Psoas muscle (tissue), 7 donors: ENCODE measurements at regions not wholly inside any gene's neighbourhood (a gene's known extent, or its start where the extent isn't known, plus 50 kb on each side); places are given as distances from the start of the nearest gene placed in this dataset.

Experiments used
- ATAC-seq, 4 donors: fragments of 200-7000 bp; cut with Tn5 transposase; one replicate each; pipeline ENCODE4 v1.9.1; 2020; ENCODE audit warnings: moderate library complexity in 3 of 4, mild to moderate bottlenecking in 2 of 4
- DNase-seq, 2 donors: peaks; one replicate each; pipeline ENCODE4 v3.0.0-alpha.2; 2020
- H3K27ac ChIP-seq: fragments of 200-600 bp; one replicate; pipeline ENCODE4 v1.8.0; 2022
- H3K27me3 ChIP-seq, 3 donors: fragments of 200-600 bp in 1 of 3; one replicate each; pipeline versions ENCODE4 v1.6.1 to v1.8.0; 2013 to 2022; ENCODE audit warnings: low read length in 2 of 3, mild to moderate bottlenecking in 2 of 3, moderate library complexity in 1 of 3; ENCODE audit not compliant: insufficient read depth in 3 of 3
- H3K36me3 ChIP-seq, 2 donors: fragments of 200-600 bp in 1 of 2; one replicate each; pipeline versions ENCODE4 v1.6.1 to v1.8.0; 2013 to 2022; ENCODE audit warnings: low read depth in 1 of 2, mild to moderate bottlenecking in 1 of 2, moderate library complexity in 1 of 2; ENCODE audit not compliant: insufficient read depth in 1 of 2
- H3K4me1 ChIP-seq: fragments of 200-600 bp; one replicate; pipeline ENCODE4 v1.8.0; 2022
- H3K4me3 ChIP-seq: fragments of 200-600 bp; one replicate; pipeline ENCODE4 v1.8.0; 2022; ENCODE audit warnings: mild to moderate bottlenecking
- H3K9me3 ChIP-seq: fragments of 200-600 bp; one replicate; pipeline ENCODE4 v1.8.0; 2022
- WGBS, 3 donors: extraction: QIAGEN DNeasy Blood & Tissue Kit; methylation state at CpG; one replicate each; pipeline versions ENCODE4 v1.1.6 to v1.1.7; 2013; 5-methylcytosine and 5-hydroxymethylcytosine counted together
- intact Hi-C, 2 donors: fragments of 100-400 bp; cut with DNase I; formaldehyde crosslinking; loops; one replicate each; pipeline versions ENCODE4 v1.11.0 to v1.14.2; 2022
- TF ChIP-seq, protein P1 (sequence below): fragments of 200-600 bp; IDR thresholded peaks from one replicate; pipeline ENCODE4 v1.8.0; 2022; ENCODE audit warnings: antibody characterized with exemption
- donor health status: healthy with polysubstance abuse.
- donor health status: DM: no; HTN: no; CAD: no; lungs with moderate emphysema.
- donor health status: Bipolar disorder and iron deficiency.
- donor health status: healthy.
- donor health status: DM: yes; HTN: yes; CAD: no.
- donor health status: DM: no; HTN: no; CAD: no.
- donor health status: DM: yes; HTN: yes; CAD: no.

DNA sequence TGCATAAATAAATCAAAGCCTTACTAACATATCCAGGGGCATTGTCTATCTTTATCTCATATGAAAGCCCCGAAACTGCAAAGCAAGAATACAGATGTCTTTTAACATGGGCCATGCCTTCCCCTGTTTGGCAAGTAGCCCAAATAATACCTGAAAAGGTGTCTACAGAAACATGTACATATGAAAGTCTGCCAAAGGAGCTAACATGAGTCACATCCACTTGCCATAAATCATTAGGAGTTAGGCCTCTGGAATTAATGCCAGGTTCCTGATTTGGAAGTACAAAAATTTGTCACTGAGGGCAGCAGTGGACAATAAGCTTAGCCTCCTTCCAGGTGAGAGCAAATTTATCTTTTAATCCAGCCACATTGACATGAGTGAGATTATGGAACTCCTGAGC is 85.5 kb upstream of the PGR start:
- H3K27ac ChIP-seq: no peak overlapping the region
- H3K9me3 ChIP-seq: peaks cover 5% of the 10 kb centered on the region
- H3K4me1 ChIP-seq: no peaks in the 10 kb centered on the region
- H3K4me3 ChIP-seq: no peak overlapping the region
- DNase-seq (no peak), ATAC-seq (no peak)
- H3K36me3 ChIP-seq: no peaks in the 10 kb centered on the region
- WGBS, 3 donors: 62 to 71% (median 66%) methylated on average over 1 of the region's 1 CpG
- intact Hi-C loops: no loop called here
- TF ChIP-seq, protein P1, sequence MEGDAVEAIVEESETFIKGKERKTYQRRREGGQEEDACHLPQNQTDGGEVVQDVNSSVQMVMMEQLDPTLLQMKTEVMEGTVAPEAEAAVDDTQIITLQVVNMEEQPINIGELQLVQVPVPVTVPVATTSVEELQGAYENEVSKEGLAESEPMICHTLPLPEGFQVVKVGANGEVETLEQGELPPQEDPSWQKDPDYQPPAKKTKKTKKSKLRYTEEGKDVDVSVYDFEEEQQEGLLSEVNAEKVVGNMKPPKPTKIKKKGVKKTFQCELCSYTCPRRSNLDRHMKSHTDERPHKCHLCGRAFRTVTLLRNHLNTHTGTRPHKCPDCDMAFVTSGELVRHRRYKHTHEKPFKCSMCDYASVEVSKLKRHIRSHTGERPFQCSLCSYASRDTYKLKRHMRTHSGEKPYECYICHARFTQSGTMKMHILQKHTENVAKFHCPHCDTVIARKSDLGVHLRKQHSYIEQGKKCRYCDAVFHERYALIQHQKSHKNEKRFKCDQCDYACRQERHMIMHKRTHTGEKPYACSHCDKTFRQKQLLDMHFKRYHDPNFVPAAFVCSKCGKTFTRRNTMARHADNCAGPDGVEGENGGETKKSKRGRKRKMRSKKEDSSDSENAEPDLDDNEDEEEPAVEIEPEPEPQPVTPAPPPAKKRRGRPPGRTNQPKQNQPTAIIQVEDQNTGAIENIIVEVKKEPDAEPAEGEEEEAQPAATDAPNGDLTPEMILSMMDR: no peak
- no peaks in the 10 kb centered on the region for H3K27me3 ChIP-seq

DNA sequence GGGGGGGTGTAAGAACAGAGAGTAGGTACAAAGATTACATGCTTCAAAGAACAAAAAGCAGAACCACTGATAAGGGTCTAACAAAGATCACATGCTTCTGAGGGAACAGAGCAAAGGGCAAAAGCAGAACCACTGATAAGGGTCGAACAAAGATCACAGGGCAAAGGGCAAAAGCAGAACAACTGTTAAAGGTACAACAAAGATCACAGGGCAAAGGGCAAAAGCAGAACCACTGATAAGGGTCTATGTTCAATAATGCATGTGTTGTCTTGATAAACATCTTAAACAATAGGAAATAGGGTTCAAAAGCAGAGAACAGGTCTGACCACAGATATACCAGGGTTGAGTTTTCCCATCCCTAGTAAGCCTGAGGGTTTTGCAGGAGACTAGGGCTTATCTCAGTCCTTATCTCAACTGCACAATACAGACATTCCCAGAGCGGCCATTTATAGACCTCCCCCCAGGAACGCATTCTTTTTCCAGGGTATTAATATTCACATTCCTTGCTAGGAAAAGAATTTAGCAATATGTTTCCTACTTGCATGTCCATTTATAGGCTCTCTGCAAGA is 81.9 kb upstream of the PGR start:
- Histone ChIP-seq H3K4me1 (no peaks in the 10 kb centered on the region), H3K27me3 (no peaks in the 10 kb centered on the region), H3K27ac (no peak overlapping the region), H3K36me3 (no peaks in the 10 kb centered on the region), H3K9me3 (peaks cover 5% of the 10 kb centered on the region), H3K4me3 (no peak overlapping the region)
- TF ChIP-seq, protein P1: no peak
- intact Hi-C loops: no loop called here
- 81 to 90% (median 84%) methylated on average over 3 of the region's 3 CpGs for WGBS, 3 donors
- ATAC-seq (no peak), DNase-seq (no peak)

DNA sequence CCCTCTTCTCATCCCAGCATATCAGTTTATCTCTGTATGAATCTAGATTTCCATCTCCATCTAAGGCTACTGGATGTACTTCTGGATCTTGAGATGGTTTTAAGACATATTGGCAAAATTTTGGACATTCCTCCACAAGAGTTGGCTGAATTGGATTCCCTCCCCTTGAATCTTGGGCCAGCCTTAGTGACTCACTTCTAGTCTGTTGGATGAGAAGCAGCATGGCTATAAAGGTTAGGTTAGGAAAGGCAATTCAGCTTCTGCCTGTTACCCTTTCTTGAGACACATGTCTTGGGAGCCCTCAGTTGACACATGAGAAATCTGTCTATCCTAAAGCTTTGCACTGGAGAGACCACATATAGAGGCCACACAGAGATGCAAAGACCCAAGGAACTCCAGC is 73.0 kb upstream of the PGR start:
- ATAC-seq (no peak), DNase-seq (no peak)
- Histone ChIP-seq H3K27me3 (no peaks in the 10 kb centered on the region), H3K4me3 (no peak overlapping the region), H3K27ac (no peak overlapping the region), H3K36me3 (no peaks in the 10 kb centered on the region), H3K4me1 (no peaks in the 10 kb centered on the region), H3K9me3 (peaks cover 4% of the 10 kb centered on the region)
- intact Hi-C loops: no loop called here
- TF ChIP-seq, protein P1: no peak

DNA sequence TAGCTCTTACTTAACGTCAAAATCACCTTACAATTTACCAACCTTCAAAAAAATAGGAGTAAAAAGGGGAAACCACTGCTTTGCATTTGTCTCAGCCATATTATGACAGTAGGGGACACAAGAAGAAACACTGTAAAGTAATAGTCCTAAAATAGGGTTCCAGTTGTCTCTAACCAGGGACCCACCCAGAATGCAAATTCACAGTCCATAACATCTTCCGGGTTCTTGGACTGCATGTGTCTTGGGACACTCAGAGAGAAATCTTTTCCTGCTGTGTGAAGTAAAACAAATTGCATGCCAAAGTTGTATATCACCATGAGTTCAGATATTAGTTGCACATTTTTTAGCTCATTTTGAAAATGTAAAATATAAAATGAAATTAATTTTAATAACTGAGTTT is 69.8 kb upstream of the PGR start:
- no peak overlapping the region for H3K4me3 ChIP-seq
- intact Hi-C loops: no loop called here
- no peaks in the 10 kb centered on the region for H3K36me3 ChIP-seq
- no peak overlapping the region for H3K27ac ChIP-seq
- no peaks in the 10 kb centered on the region for H3K4me1 ChIP-seq
- no peak for ATAC-seq
- WGBS, 3 donors: 67 to 76% (median 69%) methylated on average over 2 of the region's 2 CpGs
- no peaks in the 10 kb centered on the region for H3K27me3 ChIP-seq
- no peak for DNase-seq
- no peaks in the 10 kb centered on the region for H3K9me3 ChIP-seq
- TF ChIP-seq, protein P1: no peak

DNA sequence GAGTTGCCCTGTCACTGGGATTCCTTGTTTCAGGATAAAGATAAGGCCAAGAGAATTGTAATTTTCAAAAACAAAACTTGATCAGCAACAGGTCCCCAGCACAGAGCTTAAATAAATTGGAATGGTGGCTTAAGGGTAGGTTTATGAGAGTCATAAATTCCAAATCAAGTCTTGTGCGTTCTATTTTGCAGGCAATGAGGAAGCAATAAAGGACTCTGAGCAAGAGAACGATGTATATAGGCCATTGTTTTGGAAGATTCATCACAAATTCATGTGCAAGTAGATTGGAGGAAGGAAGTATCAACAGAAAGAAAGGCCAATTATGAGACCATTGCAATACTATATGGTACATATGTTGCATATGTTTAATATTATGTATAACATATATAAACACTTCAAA is 65.7 kb upstream of the PGR start:
- DNase-seq (no peak), ATAC-seq (no peak)
- 7 to 16% (median 10%) methylated on average over 2 of the region's 2 CpGs for WGBS, 3 donors
- no peak overlapping the region for H3K27ac ChIP-seq
- H3K27me3 ChIP-seq: no peaks in the 10 kb centered on the region
- no peaks in the 10 kb centered on the region for H3K4me1 ChIP-seq
- no peak overlapping the region for H3K4me3 ChIP-seq
- no peaks in the 10 kb centered on the region for H3K9me3 ChIP-seq
- no peaks in the 10 kb centered on the region for H3K36me3 ChIP-seq
- intact Hi-C loops: no loop called here
- TF ChIP-seq, protein P1: no peak
